ENCODE measurements at regions not wholly inside any gene's neighbourhood (a gene's known extent, or its start where the extent isn't known, plus 50 kb on each side); places are given as distances from the start of the nearest gene placed in this dataset.

DNA sequence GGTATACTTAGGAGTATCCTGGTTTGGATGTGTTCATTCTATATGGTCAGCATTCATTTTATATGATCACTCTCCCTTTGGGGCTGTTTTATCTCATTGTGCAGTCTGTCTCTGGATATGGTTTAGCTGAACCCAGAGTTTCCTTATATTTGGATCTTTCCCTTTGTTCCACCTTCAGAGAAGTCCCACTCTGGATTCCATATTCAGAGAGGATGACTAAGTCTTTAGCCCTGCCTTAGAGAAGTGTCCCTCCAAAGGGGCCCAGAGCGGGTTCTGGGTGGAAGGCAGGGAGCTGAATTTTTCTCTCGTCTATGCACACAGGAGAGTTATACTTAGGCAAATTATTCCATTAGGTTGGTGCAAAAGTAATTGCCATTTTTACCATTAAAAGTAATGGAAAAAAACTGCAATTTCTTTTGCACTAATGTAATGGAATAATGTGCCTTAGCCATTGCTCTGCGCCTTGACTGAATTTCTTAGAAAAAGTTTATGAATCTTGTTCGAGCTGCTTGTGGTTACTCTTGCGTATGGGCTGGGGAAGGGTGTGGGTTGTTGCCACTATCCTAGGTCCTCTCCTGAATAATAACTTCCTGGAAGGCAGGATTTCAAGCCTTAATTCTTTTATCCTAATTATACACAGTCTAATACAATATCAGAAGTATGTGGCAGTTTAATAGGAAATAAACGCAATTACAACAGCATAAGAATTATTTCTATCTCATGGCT lies 74.2 kb upstream of the MTPN start:
- Histone ChIP-seq H2AFZ (ENCODE audit: low read length) (no peak overlapping the region), H3K4me2 (ENCODE audit: low read depth, low read length, poor library complexity, severe bottlenecking) (no peak overlapping the region), H3K4me3 (ENCODE audit: low read length, poor library complexity, severe bottlenecking) (no peak overlapping the region), H3K27me3 (ENCODE audit: insufficient read depth, low read length, poor library complexity, severe bottlenecking) (no peaks in the 10 kb centered on the region), H3F3A (ENCODE audit: low read depth) (no peaks in the 10 kb centered on the region), H3K9me3 (ENCODE audit: insufficient read depth, low read depth, low read length) (no peaks in the 10 kb centered on the region), H3K36me3 (ENCODE audit: insufficient read depth, low read length) (no peaks in the 10 kb centered on the region), H3K9ac (ENCODE audit: low read depth, low read length, poor library complexity, severe bottlenecking) (no peak overlapping the region), H4K20me1 (ENCODE audit: insufficient read depth, low read length, poor library complexity, severe bottlenecking) (no peaks in the 10 kb centered on the region), H3K9me2 (replicated peaks; ENCODE audit: low read depth, low read length) (no peaks in the 10 kb centered on the region), H3K4me1 (ENCODE audit: insufficient read depth, low read length, poor library complexity, severe bottlenecking) (no peaks in the 10 kb centered on the region), H3K79me2 (ENCODE audit: insufficient read depth, low read length) (no peaks in the 10 kb centered on the region)
- no peak for TF ChIP-seq EZH2phosphoT487 (IDR thresholded peaks at IDR 0.05; ENCODE audit: borderline replicate concordance)
- TF ChIP-seq, protein P1, sequence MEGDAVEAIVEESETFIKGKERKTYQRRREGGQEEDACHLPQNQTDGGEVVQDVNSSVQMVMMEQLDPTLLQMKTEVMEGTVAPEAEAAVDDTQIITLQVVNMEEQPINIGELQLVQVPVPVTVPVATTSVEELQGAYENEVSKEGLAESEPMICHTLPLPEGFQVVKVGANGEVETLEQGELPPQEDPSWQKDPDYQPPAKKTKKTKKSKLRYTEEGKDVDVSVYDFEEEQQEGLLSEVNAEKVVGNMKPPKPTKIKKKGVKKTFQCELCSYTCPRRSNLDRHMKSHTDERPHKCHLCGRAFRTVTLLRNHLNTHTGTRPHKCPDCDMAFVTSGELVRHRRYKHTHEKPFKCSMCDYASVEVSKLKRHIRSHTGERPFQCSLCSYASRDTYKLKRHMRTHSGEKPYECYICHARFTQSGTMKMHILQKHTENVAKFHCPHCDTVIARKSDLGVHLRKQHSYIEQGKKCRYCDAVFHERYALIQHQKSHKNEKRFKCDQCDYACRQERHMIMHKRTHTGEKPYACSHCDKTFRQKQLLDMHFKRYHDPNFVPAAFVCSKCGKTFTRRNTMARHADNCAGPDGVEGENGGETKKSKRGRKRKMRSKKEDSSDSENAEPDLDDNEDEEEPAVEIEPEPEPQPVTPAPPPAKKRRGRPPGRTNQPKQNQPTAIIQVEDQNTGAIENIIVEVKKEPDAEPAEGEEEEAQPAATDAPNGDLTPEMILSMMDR (conservative IDR thresholded peaks at IDR 0.05; ENCODE audit: low read length), result no peak

DNA sequence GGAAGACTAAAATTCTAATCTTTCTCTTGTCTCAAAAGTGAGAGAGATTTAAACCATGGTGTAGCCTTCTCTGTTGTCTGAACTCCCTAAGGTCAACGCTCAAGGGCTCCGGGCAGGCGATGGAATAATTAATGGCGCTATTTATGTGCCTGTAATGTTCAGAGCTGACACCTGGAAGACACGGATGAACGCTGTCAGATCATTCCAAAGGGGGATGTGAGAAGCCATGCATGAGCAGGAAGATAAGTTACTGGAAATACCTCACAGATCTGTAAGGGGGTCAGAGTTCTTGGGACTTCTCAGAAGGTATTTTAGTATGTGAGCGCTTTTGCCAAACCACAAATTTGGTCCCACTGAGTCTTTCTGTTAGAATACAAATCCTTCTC lies 73.3 kb upstream of the MTPN start:
- Histone ChIP-seq H3K9me3 (ENCODE audit: insufficient read depth, low read depth, low read length) (no peaks in the 10 kb centered on the region), H3K79me2 (ENCODE audit: insufficient read depth, low read length) (no peaks in the 10 kb centered on the region), H3K9ac (ENCODE audit: low read depth, low read length, poor library complexity, severe bottlenecking) (no peak overlapping the region), H2AFZ (ENCODE audit: low read length) (no peak overlapping the region), H3K27me3 (ENCODE audit: insufficient read depth, low read length, poor library complexity, severe bottlenecking) (no peaks in the 10 kb centered on the region), H3K9me2 (replicated peaks; ENCODE audit: low read depth, low read length) (no peaks in the 10 kb centered on the region), H3K4me2 (ENCODE audit: low read depth, low read length, poor library complexity, severe bottlenecking) (no peak overlapping the region), H3K36me3 (ENCODE audit: insufficient read depth, low read length) (no peaks in the 10 kb centered on the region), H3F3A (ENCODE audit: low read depth) (no peaks in the 10 kb centered on the region), H3K4me1 (ENCODE audit: insufficient read depth, low read length, poor library complexity, severe bottlenecking) (no peaks in the 10 kb centered on the region), H4K20me1 (ENCODE audit: insufficient read depth, low read length, poor library complexity, severe bottlenecking) (no peaks in the 10 kb centered on the region), H3K4me3 (ENCODE audit: low read length, poor library complexity, severe bottlenecking) (no peak overlapping the region)
- TF ChIP-seq, protein P1 (conservative IDR thresholded peaks at IDR 0.05; ENCODE audit: low read length), result no peak
- TF ChIP-seq EZH2phosphoT487 (IDR thresholded peaks at IDR 0.05; ENCODE audit: borderline replicate concordance), result no peak

DNA sequence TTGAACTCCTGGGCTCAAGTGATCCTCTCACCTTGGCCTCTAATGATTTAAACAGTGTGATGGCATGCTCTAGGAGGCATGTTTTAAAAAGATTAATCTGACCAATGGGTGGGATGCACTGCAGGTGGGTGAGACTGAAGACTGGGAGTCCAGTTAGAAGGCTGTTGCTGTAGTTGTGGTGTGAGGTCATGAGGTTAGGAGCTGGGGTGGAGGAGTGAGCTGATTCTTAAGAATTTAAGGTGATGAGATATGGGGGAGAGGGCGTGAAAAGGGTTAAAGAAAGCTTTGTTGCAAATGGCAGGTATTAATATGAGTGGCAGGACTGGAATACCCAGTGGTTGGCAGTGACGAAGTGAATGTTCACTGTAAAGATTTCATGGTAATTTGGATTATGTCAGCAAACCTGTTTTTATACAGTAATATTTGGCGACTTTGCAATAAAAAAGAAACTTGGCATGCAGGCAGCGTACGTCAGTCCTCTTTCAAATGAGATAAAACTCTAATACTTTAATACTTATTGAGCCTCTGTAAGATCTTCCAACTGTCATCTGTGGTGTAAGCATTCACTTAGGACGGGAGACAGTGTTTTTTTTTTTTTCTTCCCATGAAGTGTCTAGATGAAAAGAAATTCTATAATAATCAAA lies 72.8 kb upstream of the MTPN start:
- H3F3A ChIP-seq (ENCODE audit: low read depth), result no peaks in the 10 kb centered on the region
- H3K27me3 ChIP-seq (ENCODE audit: insufficient read depth, low read length, poor library complexity, severe bottlenecking), result no peaks in the 10 kb centered on the region
- H3K9ac ChIP-seq (ENCODE audit: low read depth, low read length, poor library complexity, severe bottlenecking), result no peak overlapping the region
- H3K79me2 ChIP-seq (ENCODE audit: insufficient read depth, low read length), result no peaks in the 10 kb centered on the region
- no peaks in the 10 kb centered on the region for H4K20me1 ChIP-seq (ENCODE audit: insufficient read depth, low read length, poor library complexity, severe bottlenecking)
- no peaks in the 10 kb centered on the region for H3K9me2 ChIP-seq (replicated peaks; ENCODE audit: low read depth, low read length)
- H3K4me1 ChIP-seq (ENCODE audit: insufficient read depth, low read length, poor library complexity, severe bottlenecking), result no peaks in the 10 kb centered on the region
- no peak overlapping the region for H3K4me2 ChIP-seq (ENCODE audit: low read depth, low read length, poor library complexity, severe bottlenecking)
- no peaks in the 10 kb centered on the region for H3K9me3 ChIP-seq (ENCODE audit: insufficient read depth, low read depth, low read length)
- no peak overlapping the region for H3K4me3 ChIP-seq (ENCODE audit: low read length, poor library complexity, severe bottlenecking)
- TF ChIP-seq EZH2phosphoT487 (IDR thresholded peaks at IDR 0.05; ENCODE audit: borderline replicate concordance), result no peak
- TF ChIP-seq, protein P1 (conservative IDR thresholded peaks at IDR 0.05; ENCODE audit: low read length), result no peak
- no peaks in the 10 kb centered on the region for H3K36me3 ChIP-seq (ENCODE audit: insufficient read depth, low read length)
- H2AFZ ChIP-seq (ENCODE audit: low read length), result no peak overlapping the region

Data from Loucy (cell line).